Pancreas (tissue), 10 donors: ENCODE measurements at regions not wholly inside any gene's neighbourhood (a gene's known extent, or its start where the extent isn't known, plus 50 kb on each side); places are given as distances from the start of the nearest gene placed in this dataset.
"Not testable (repeated sequence)": the region's sequence is repeated elsewhere in the genome, so short reads cannot be mapped to it uniquely, and the experiment has no call there.

ENCODE experiments used
- ATAC-seq, 4 donors: fragments of 200-7000 bp; cut with Tn5 transposase; one replicate each; pipeline versions ENCODE4 v1.8.0 to v1.9.1; 2020; ENCODE audit warnings: mild to moderate bottlenecking in 4 of 4, moderate library complexity in 4 of 4
- DNase-seq, 6 donors: peaks; one replicate each; pipeline ENCODE4 v3.0.0-alpha.2; 2020
- FAIRE-seq: peaks from 2 replicates; lab custom pipeline; 2012; peaks lifted over from hg19 to GRCh38; lab: Jason Lieb, UNC
- H3K27ac ChIP-seq, 4 donors: fragments of 200-600 bp; sonication (generic); 1 replicate in 3 of 4; 2 replicates in 1 of 4; pipeline versions ENCODE4 v1.5.0 to v1.8.0; 2020
- H3K27me3 ChIP-seq, 4 donors: fragments of 200-600 bp; one replicate each; pipeline ENCODE4 v1.8.0; 2021
- H3K36me3 ChIP-seq, 3 donors: fragments of 200-600 bp; sonication (generic) in 1 of 3; one replicate each; pipeline versions ENCODE4 v1.5.0 to v1.8.0; 2020 to 2021
- H3K4me1 ChIP-seq, 3 donors: fragments of 200-600 bp; one replicate each; pipeline ENCODE4 v1.8.0; 2021
- H3K4me3 ChIP-seq, 4 donors: fragments of 200-600 bp; sonication (generic) in 2 of 4; one replicate each; pipeline versions ENCODE4 v1.5.0 to v1.8.0; 2020 to 2021
- H3K9me3 ChIP-seq, 4 donors: fragments of 200-600 bp; one replicate each; pipeline ENCODE4 v1.8.0; 2021
- WGBS, 2 donors: extraction: QIAGEN DNeasy Blood & Tissue Kit; methylation state at CpG; one replicate each; pipeline ENCODE4 v1.1.7; 2013; 5-methylcytosine and 5-hydroxymethylcytosine counted together
- intact Hi-C, 3 donors: fragments of 100-400 bp; cut with DNase I; formaldehyde crosslinking; loops; one replicate each; pipeline versions ENCODE4 v1.11.1 to v1.14.2; 2022
- TF ChIP-seq, protein P1 (sequence below), 4 donors: fragments of 200-600 bp; sonication (generic) in 3 of 4; IDR thresholded peaks; one replicate each; pipeline versions ENCODE4 v1.5.0 to v1.8.0; 2021; ENCODE audit warnings: antibody characterized with exemption in 4 of 4
- donor health status: healthy with polysubstance abuse.
- donor health status: DM: no; HTN: no; CAD: no; lungs with moderate emphysema.
- donor health status: DM: no; HTN: no; CAD: no.
- donor health status: control.
- donor health status: control.
- donor health status: Bipolar disorder and iron deficiency.
- donor health status: DM: yes; HTN: yes; CAD: no.
- donor health status: DM: no; HTN: no; CAD: no.
- donor health status: DM: no; HTN: no; CAD: no.
- donor health status: DM: yes; HTN: yes; CAD: no.

DNA sequence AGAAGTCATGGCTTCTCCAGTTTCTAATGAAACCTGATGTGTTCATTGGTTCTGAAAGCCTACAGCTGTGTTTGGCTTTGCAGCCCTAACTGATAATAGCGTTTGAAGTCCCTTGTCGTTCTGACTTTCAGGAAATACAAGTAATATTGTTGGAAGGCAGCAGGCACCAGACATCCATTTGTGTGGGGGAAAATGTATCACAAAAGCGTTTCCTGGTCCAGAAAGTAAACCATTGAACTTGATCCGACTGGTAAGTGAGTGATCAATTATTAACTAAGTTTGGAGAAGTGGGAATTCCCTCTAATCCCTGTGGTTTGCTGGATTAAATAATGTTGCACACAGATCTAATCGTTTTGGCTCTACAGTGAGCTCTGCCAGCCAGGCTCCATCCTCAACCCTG is 77.3 kb upstream of the LTA4H start:
- Histone ChIP-seq H3K27me3 (no peaks in the 10 kb centered on the region), H3K4me1 (peaks cover 0 to 19% (median 7%) of the 10 kb centered on the region in 3 donors), H3K9me3 (no peaks in the 10 kb centered on the region), H3K27ac (peak overlapping the region in 1 of 4 donors; percentile 58), H3K36me3 (no peaks in the 10 kb centered on the region), H3K4me3 (no peak overlapping the region)
- intact Hi-C loops, result no loop called here
- 4 to 7% methylated on average over 5 of the region's 5 CpGs for WGBS, 2 donors
- TF ChIP-seq, protein P1, sequence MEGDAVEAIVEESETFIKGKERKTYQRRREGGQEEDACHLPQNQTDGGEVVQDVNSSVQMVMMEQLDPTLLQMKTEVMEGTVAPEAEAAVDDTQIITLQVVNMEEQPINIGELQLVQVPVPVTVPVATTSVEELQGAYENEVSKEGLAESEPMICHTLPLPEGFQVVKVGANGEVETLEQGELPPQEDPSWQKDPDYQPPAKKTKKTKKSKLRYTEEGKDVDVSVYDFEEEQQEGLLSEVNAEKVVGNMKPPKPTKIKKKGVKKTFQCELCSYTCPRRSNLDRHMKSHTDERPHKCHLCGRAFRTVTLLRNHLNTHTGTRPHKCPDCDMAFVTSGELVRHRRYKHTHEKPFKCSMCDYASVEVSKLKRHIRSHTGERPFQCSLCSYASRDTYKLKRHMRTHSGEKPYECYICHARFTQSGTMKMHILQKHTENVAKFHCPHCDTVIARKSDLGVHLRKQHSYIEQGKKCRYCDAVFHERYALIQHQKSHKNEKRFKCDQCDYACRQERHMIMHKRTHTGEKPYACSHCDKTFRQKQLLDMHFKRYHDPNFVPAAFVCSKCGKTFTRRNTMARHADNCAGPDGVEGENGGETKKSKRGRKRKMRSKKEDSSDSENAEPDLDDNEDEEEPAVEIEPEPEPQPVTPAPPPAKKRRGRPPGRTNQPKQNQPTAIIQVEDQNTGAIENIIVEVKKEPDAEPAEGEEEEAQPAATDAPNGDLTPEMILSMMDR (IDR thresholded peaks at IDR 0.05), result no peak
- peak in 3 of 6 donors; percentile 15 to 43 (median 31) for DNase-seq
- no peak for FAIRE-seq
- ATAC-seq, result peak; percentile 78 to 93 (median 91)

DNA sequence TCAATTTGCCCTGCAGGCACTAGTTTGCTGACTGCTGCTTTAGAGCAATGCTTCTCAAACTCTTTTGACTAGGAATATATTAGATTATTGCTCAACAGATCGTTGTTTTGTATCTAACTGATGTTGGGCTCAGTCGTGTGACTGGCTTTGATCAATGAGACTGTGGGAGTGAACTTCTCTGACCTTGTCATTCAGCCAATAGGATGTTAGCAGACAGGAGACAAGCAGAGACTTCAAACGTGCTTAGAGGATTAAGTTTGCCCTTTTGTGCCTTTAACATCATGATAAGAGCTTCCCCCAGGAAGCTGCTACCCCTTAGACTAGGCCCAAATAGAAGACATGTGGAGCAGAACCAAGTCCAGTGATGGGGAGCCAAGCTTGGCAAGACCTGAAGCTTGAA is 76.7 kb upstream of the ELK3 start:
- WGBS, 2 donors, result 12 to 15% methylated on average over 3 of the region's 3 CpGs
- no peaks in the 10 kb centered on the region for H3K9me3 ChIP-seq
- FAIRE-seq (no peak), ATAC-seq (no peak), DNase-seq (no peak)
- H3K4me3 ChIP-seq, result no peak overlapping the region
- no peaks in the 10 kb centered on the region for H3K36me3 ChIP-seq
- H3K27me3 ChIP-seq, result no peaks in the 10 kb centered on the region
- TF ChIP-seq, protein P1 (IDR thresholded peaks at IDR 0.05), result no peak
- intact Hi-C loops, result no loop called here
- H3K27ac ChIP-seq, result no peak overlapping the region
- H3K4me1 ChIP-seq, result peaks cover 0 to 12% (median 4%) of the 10 kb centered on the region in 3 donors

DNA sequence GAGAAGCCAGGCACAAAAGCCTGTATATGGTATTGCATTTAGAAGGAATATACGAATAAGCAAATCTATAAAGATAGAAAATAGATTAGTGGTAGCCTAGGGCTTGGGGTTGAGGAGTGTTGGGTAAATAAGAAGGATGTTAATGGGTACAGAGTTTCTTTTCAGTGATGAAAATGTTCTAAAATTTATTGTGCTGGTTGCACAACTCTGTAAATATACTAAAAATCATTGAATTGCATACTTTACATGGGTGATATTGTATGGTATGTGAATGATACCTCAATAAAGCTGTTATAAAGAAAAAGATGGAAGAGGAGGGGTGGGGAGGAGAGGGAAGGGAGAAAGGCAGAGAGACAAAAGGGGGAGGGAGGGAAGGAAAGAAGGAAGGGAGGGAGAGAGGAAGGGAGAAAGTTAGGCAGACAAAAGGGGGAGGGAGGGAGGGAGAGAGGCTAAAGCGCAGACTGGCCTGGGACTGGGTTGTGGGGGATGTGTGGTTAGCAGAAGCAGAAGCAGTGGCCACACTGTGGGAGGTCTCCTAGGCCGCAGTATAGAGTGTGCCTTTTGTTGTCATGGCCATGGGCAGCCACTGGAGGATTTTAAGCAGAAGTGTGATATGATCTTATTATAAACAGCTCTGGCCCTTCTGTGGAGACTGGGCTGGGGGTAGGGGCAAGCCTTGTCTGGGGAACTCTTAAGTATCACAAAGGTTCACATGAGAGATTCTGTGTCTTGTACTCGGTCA is 73.6 kb upstream of the ELK3 start:
- H3K27me3 ChIP-seq, result no peaks in the 10 kb centered on the region
- no peak overlapping the region for H3K27ac ChIP-seq
- intact Hi-C loops, result no loop called here
- FAIRE-seq, result no peak
- ATAC-seq, result peak in 2 of 4 donors; percentile 60 to 90
- TF ChIP-seq, protein P1 (IDR thresholded peaks at IDR 0.05), result no peak
- peak in 1 of 6 donors; percentile 24 for DNase-seq
- 66 to 73% methylated on average over 4 of the region's 4 CpGs for WGBS, 2 donors
- H3K4me3 ChIP-seq, result no peak overlapping the region
- H3K36me3 ChIP-seq, result no peaks in the 10 kb centered on the region
- no peaks in the 10 kb centered on the region for H3K9me3 ChIP-seq
- H3K4me1 ChIP-seq, result no peaks in the 10 kb centered on the region

DNA sequence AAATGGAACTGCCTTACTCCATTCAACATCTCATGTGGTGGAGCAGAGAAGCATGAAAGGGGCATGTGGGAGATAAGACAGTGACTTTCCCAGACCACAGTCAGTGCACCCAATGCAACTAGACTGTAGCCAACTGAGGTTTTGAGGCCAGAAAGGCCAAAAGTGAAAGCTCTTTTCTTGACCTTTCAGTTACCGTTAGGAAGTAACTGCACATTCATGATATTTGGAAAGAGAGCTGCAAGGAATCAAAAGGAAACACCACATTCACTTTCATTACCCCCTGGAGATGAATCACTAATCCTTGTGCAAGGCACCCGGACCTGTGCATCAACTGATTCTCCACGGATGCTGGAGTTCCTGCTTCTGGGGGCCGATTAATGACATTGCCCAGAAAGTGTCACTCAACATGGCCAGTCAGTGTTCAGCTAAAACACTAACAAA is 72.9 kb upstream of the ELK3 start:
- WGBS, 2 donors, result 54 to 62% methylated on average over 4 of the region's 4 CpGs
- Histone ChIP-seq H3K36me3 (no peaks in the 10 kb centered on the region), H3K27ac (no peak overlapping the region), H3K27me3 (no peaks in the 10 kb centered on the region), H3K4me1 (no peaks in the 10 kb centered on the region), H3K9me3 (no peaks in the 10 kb centered on the region), H3K4me3 (no peak overlapping the region)
- DNase-seq (no peak), FAIRE-seq (no peak), ATAC-seq (peak in 2 of 4 donors; percentile 28 to 44)
- TF ChIP-seq, protein P1 (IDR thresholded peaks at IDR 0.05), result no peak
- intact Hi-C loops, result no loop called here

DNA sequence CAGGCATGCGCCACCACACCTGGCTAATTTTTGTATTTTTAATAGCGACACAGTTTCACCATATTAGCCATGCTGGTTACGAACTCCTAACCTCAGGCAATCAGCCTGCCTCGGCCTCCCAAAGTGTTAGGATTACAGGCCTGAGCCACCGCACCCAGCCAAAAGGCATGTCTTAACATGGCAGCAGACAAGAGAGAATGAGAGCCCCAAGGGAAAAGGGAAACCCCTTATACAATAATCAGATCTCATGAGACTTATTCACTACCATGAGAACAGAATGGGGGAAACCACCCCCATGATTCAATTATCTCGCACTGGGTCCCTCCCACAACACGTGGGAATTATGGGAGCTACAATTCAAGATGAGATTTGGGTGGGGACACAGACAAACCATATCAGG is 65.9 kb upstream of the ELK3 start:
- H3K27ac ChIP-seq, intact Hi-C loops: not testable (repeated sequence)
- 91 to 95% methylated on average over 7 of the region's 7 CpGs for WGBS, 2 donors

More for the DNA sequence above, 65.9 kb upstream of the ELK3 start:
- not testable (repeated sequence) for H3K27me3 ChIP-seq, H3K4me1 ChIP-seq, FAIRE-seq, H3K4me3 ChIP-seq, ATAC-seq, DNase-seq, H3K9me3 ChIP-seq, H3K36me3 ChIP-seq
